ENCODE measurements at regions not wholly inside any gene's neighbourhood (a gene's known extent, or its start where the extent isn't known, plus 50 kb on each side); places are given as distances from the start of the nearest gene placed in this dataset.

GRCh38 chr7:16202303-16202702 lies 219.0 kb downstream of the CRPPA start:
- DNase-seq: no peak

DNA sequence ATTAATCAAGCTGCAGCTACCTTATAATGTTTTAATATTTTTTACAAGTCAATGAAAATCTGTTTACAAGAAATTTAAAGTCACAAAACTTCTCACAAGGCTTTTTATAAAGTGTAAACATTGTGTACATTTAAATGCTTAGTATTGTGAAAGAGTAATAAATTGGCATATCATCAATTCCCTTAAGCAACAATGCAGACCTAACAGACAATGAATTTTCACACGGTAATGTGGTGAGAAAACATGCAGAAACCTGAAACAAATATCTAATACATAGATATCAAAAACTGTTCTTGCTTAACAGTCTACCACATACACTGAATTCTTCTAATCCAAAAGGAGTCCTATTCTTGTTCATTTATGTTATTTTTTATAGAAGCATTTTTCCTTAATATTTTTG lies 220.7 kb downstream of the CRPPA start:
- no peak overlapping the region for H3K27ac Mint-ChIP-seq
- no peaks in the 10 kb centered on the region for H3K27me3 ChIP-seq (ENCODE audit: control insufficient read depth in 2 of 2, insufficient read depth in 2 of 2, low read length in 2 of 2)
- ATAC-seq: no peak

More at GRCh38 chr7:16202303-16202702, 219.0 kb downstream of the CRPPA start:
- no peaks in the 10 kb centered on the region for H3K27me3 Mint-ChIP-seq
- Histone ChIP-seq H3K4me3 (ENCODE audit: low read length) (no peak overlapping the region), H3K36me3 (ENCODE audit: control insufficient read depth in 2 of 3, insufficient read depth in 3 of 3, low read length in 3 of 3) (no peaks in the 10 kb centered on the region), H3K4me1 (ENCODE audit: control insufficient read depth in 2 of 2, insufficient read depth in 2 of 2, low read length in 2 of 2) (no peaks in the 10 kb centered on the region), H3K27ac (ENCODE audit: low read depth, low read length) (no peak overlapping the region), H3K27me3 (ENCODE audit: control insufficient read depth in 2 of 2, insufficient read depth in 2 of 2, low read length in 2 of 2) (no peaks in the 10 kb centered on the region), H3K9me3 (ENCODE audit: control insufficient read depth in 2 of 3, low read length in 3 of 3) (no peaks in the 10 kb centered on the region)
- intact Hi-C loops (cut with micrococcal nuclease): no loop called here
- H3K27ac Mint-ChIP-seq: no peak overlapping the region
- ChIA-PET POLR2A (no interaction called here), CTCF (no interaction called here)
- H3K4me3 Mint-ChIP-seq: no peak overlapping the region
- H3K4me1 Mint-ChIP-seq: no peaks in the 10 kb centered on the region
- peaks cover 0 to 2% (median 0%) of the 10 kb centered on the region in 11 donors for H3K9me3 Mint-ChIP-seq
- no peaks in the 10 kb centered on the region for H3K36me3 Mint-ChIP-seq
- no peak for ATAC-seq

DNA sequence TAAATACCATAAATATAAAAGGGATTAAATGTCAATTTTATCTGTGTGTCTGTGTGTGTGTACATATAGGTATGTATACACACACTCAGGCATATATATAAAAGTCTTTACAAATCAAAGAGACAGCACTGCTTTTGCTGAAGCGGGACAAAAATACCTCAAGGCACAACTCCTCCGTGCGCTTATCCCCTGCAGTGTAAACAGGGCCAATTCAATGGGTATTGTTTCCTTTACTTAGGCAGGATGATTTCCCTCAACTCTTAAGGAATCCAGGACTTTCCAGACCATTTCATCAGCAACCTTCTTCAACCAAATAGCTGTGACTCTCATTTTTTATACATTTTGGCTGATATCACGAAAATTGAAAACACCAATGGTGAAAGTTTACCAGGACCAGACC lies 227.7 kb downstream of the CRPPA start:
- ChIA-PET POLR2A (no interaction called here), CTCF (no interaction called here)
- H3K4me3 Mint-ChIP-seq: no peak overlapping the region
- intact Hi-C loops (cut with micrococcal nuclease): no loop called here
- H3K27me3 ChIP-seq (ENCODE audit: control insufficient read depth in 2 of 2, insufficient read depth in 2 of 2, low read length in 2 of 2): no peaks in the 10 kb centered on the region
- DNase-seq (no peak), ATAC-seq (no peak)
- H3K27ac ChIP-seq (ENCODE audit: low read depth, low read length): no peak overlapping the region
- H3K36me3 Mint-ChIP-seq: no peaks in the 10 kb centered on the region
- no peak overlapping the region for H3K4me3 ChIP-seq (ENCODE audit: low read length)
- no peaks in the 10 kb centered on the region for H3K36me3 ChIP-seq (ENCODE audit: control insufficient read depth in 2 of 3, insufficient read depth in 3 of 3, low read length in 3 of 3)
- H3K27me3 Mint-ChIP-seq: no peaks in the 10 kb centered on the region
- no peaks in the 10 kb centered on the region for H3K9me3 ChIP-seq (ENCODE audit: control insufficient read depth in 2 of 3, low read length in 3 of 3)
- H3K4me1 ChIP-seq (ENCODE audit: control insufficient read depth in 2 of 2, insufficient read depth in 2 of 2, low read length in 2 of 2): no peaks in the 10 kb centered on the region
- H3K4me1 Mint-ChIP-seq: no peaks in the 10 kb centered on the region
- H3K27ac Mint-ChIP-seq: no peak overlapping the region
- H3K9me3 Mint-ChIP-seq: no peaks in the 10 kb centered on the region

More for the DNA sequence above, 220.7 kb downstream of the CRPPA start:
- Histone ChIP-seq H3K9me3 (ENCODE audit: control insufficient read depth in 2 of 3, low read length in 3 of 3) (no peaks in the 10 kb centered on the region), H3K36me3 (ENCODE audit: control insufficient read depth in 2 of 3, insufficient read depth in 3 of 3, low read length in 3 of 3) (no peaks in the 10 kb centered on the region), H3K4me1 (ENCODE audit: control insufficient read depth in 2 of 2, insufficient read depth in 2 of 2, low read length in 2 of 2) (no peaks in the 10 kb centered on the region), H3K27ac (ENCODE audit: low read depth, low read length) (no peak overlapping the region), H3K4me3 (ENCODE audit: low read length) (no peak overlapping the region)
- Mint-ChIP-seq H3K4me3 (no peak overlapping the region), H3K9me3 (peaks cover 0 to 2% (median 0%) of the 10 kb centered on the region in 11 donors), H3K4me1 (no peaks in the 10 kb centered on the region), H3K36me3 (no peaks in the 10 kb centered on the region), H3K27me3 (no peaks in the 10 kb centered on the region)
- ChIA-PET POLR2A (no interaction called here), CTCF (no interaction called here)
- intact Hi-C loops (cut with micrococcal nuclease): no loop called here
- no peak for DNase-seq

- H3K9me3 Mint-ChIP-seq: peaks cover 0 to 2% (median 0%) of the 10 kb centered on the region in 11 donors
- ChIA-PET CTCF (no interaction called here), POLR2A (no interaction called here)
Observed at GRCh38 chr7:16189026-16189715, 232.2 kb downstream of the CRPPA start.

GRCh38 chr7:16187131-16187530 lies 234.2 kb downstream of the CRPPA start:
- Histone ChIP-seq H3K36me3 (ENCODE audit: control insufficient read depth in 2 of 3, insufficient read depth in 3 of 3, low read length in 3 of 3) (no peaks in the 10 kb centered on the region), H3K9me3 (ENCODE audit: control insufficient read depth in 2 of 3, low read length in 3 of 3) (no peaks in the 10 kb centered on the region), H3K4me1 (ENCODE audit: control insufficient read depth in 2 of 2, insufficient read depth in 2 of 2, low read length in 2 of 2) (no peaks in the 10 kb centered on the region), H3K4me3 (ENCODE audit: low read length) (no peak overlapping the region), H3K27ac (ENCODE audit: low read depth, low read length) (no peak overlapping the region), H3K27me3 (ENCODE audit: control insufficient read depth in 2 of 2, insufficient read depth in 2 of 2, low read length in 2 of 2) (no peaks in the 10 kb centered on the region)
- H3K27me3 Mint-ChIP-seq: no peaks in the 10 kb centered on the region
- H3K9me3 Mint-ChIP-seq: peaks cover 0 to 2% (median 0%) of the 10 kb centered on the region in 11 donors
- peaks cover 0 to 3% (median 0%) of the 10 kb centered on the region in 5 donors for H3K36me3 Mint-ChIP-seq
- DNase-seq: no peak
- intact Hi-C loops (cut with micrococcal nuclease): no loop called here
- H3K27ac Mint-ChIP-seq: no peak overlapping the region
- POLR2A ChIA-PET: no interaction called here
- H3K4me1 Mint-ChIP-seq: no peaks in the 10 kb centered on the region
- H3K4me3 Mint-ChIP-seq: no peak overlapping the region
- no peak for ATAC-seq
- CTCF ChIA-PET: no interaction called here

More at GRCh38 chr7:16189026-16189715, 232.2 kb downstream of the CRPPA start:
- Histone ChIP-seq H3K36me3 (ENCODE audit: control insufficient read depth in 2 of 3, insufficient read depth in 3 of 3, low read length in 3 of 3) (no peaks in the 10 kb centered on the region), H3K4me1 (ENCODE audit: control insufficient read depth in 2 of 2, insufficient read depth in 2 of 2, low read length in 2 of 2) (no peaks in the 10 kb centered on the region), H3K27ac (ENCODE audit: low read depth, low read length) (no peak overlapping the region), H3K9me3 (ENCODE audit: control insufficient read depth in 2 of 3, low read length in 3 of 3) (no peaks in the 10 kb centered on the region), H3K4me3 (ENCODE audit: low read length) (no peak overlapping the region), H3K27me3 (ENCODE audit: control insufficient read depth in 2 of 2, insufficient read depth in 2 of 2, low read length in 2 of 2) (no peaks in the 10 kb centered on the region)
- peaks cover 0 to 3% (median 0%) of the 10 kb centered on the region in 5 donors for H3K36me3 Mint-ChIP-seq
- no peak for ATAC-seq
- no peaks in the 10 kb centered on the region for H3K4me1 Mint-ChIP-seq
- H3K27me3 Mint-ChIP-seq: no peaks in the 10 kb centered on the region
- intact Hi-C loops (cut with micrococcal nuclease): no loop called here
- no peak for DNase-seq
- H3K27ac Mint-ChIP-seq: no peak overlapping the region
- H3K4me3 Mint-ChIP-seq: no peak overlapping the region

DNA sequence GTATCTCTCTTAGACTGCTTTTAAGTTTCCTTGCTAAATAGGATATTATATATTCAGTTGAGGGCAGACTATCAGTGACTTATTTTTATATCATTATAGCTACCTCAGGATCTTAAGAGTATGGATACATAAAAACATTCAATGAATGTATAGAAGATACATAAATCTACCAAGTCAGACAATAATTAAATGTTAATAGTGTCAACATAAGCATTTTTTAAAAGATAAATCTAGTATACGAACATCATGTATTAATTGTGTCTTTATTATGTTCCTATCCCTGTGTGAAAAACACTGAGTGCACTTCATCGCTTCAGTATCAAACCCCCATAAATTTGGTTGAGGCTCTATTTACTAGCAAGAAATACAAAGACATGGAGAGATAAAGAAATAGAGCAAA lies 242.8 kb downstream of the CRPPA start:
- no peaks in the 10 kb centered on the region for H3K4me1 Mint-ChIP-seq
- no peaks in the 10 kb centered on the region for H3K27me3 Mint-ChIP-seq
- ChIA-PET CTCF (no interaction called here), POLR2A (no interaction called here)
- no peak overlapping the region for H3K27ac ChIP-seq (ENCODE audit: low read depth, low read length)
- H3K27ac Mint-ChIP-seq: no peak overlapping the region
- H3K36me3 ChIP-seq (ENCODE audit: control insufficient read depth in 2 of 3, insufficient read depth in 3 of 3, low read length in 3 of 3): no peaks in the 10 kb centered on the region
- H3K36me3 Mint-ChIP-seq: no peaks in the 10 kb centered on the region
- H3K4me3 Mint-ChIP-seq: no peak overlapping the region
- H3K9me3 ChIP-seq (ENCODE audit: control insufficient read depth in 2 of 3, low read length in 3 of 3): no peaks in the 10 kb centered on the region
- H3K4me3 ChIP-seq (ENCODE audit: low read length): no peak overlapping the region
- H3K27me3 ChIP-seq (ENCODE audit: control insufficient read depth in 2 of 2, insufficient read depth in 2 of 2, low read length in 2 of 2): no peaks in the 10 kb centered on the region
- H3K9me3 Mint-ChIP-seq: peaks cover 0 to 4% (median 0%) of the 10 kb centered on the region in 11 donors
- ATAC-seq (no peak), DNase-seq (no peak)
- H3K4me1 ChIP-seq (ENCODE audit: control insufficient read depth in 2 of 2, insufficient read depth in 2 of 2, low read length in 2 of 2): no peaks in the 10 kb centered on the region
- intact Hi-C loops (cut with micrococcal nuclease): no loop called here

DNA sequence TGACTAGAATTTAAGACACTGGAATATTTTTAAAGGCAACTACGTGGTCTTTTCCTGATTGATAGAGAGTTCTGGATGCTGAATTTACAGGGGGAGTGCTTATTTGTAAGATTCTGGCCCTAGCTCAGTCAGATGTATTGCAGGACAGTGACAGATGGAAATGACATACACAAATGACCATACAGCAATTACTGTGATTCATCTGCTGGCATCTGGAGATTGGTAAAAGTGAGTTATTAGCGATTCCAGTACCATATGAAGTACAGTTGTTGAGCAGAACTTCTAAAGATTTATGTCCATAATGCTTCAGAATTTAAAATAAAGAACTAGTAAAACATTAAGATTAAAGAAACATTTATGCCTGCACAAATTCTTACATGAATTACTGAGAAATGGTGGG lies 243.2 kb downstream of the CRPPA start:
- Mint-ChIP-seq H3K27ac (no peak overlapping the region), H3K27me3 (no peaks in the 10 kb centered on the region), H3K4me3 (no peak overlapping the region), H3K9me3 (peaks cover 0 to 4% (median 0%) of the 10 kb centered on the region in 11 donors), H3K36me3 (no peaks in the 10 kb centered on the region), H3K4me1 (no peaks in the 10 kb centered on the region)
- no peak for DNase-seq
- POLR2A ChIA-PET: no interaction called here
- intact Hi-C loops (cut with micrococcal nuclease): no loop called here
- no peaks in the 10 kb centered on the region for H3K27me3 ChIP-seq (ENCODE audit: control insufficient read depth in 2 of 2, insufficient read depth in 2 of 2, low read length in 2 of 2)
- no peaks in the 10 kb centered on the region for H3K4me1 ChIP-seq (ENCODE audit: control insufficient read depth in 2 of 2, insufficient read depth in 2 of 2, low read length in 2 of 2)
- no peak overlapping the region for H3K4me3 ChIP-seq (ENCODE audit: low read length)
- H3K9me3 ChIP-seq (ENCODE audit: control insufficient read depth in 2 of 3, low read length in 3 of 3): no peaks in the 10 kb centered on the region
- H3K27ac ChIP-seq (ENCODE audit: low read depth, low read length): no peak overlapping the region
- H3K36me3 ChIP-seq (ENCODE audit: control insufficient read depth in 2 of 3, insufficient read depth in 3 of 3, low read length in 3 of 3): no peaks in the 10 kb centered on the region
- CTCF ChIA-PET: no interaction called here
- no peak for ATAC-seq
